Adrenal gland (tissue), 5 donors: ENCODE measurements at regions not wholly inside any gene's neighbourhood (a gene's known extent, or its start where the extent isn't known, plus 50 kb on each side); places are given as distances from the start of the nearest gene placed in this dataset.

ENCODE experiments used
- POLR2A ChIP-seq, 2 donors: fragments of 450-650 bp; IDR thresholded peaks; one replicate each; pipeline ENCODE4 v1.6.1; 2017; ENCODE audit warnings: antibody characterized with exemption in 2 of 2, mild to moderate bottlenecking in 2 of 2, moderate library complexity in 1 of 2
- TF ChIP-seq, protein P1 (sequence below), 6 experiments: fragments of 450-650 bp in 4 of 6; fragments of 200-600 bp in 2 of 6; sonication (generic) in 1 of 6; IDR thresholded peaks; 1 replicate in 5 of 6; 2 replicates in 1 of 6; pipeline versions ENCODE4 v1.5.1 to v1.8.0; 2016 to 2021; ENCODE audit warnings: antibody characterized with exemption in 6 of 6, mild to moderate bottlenecking in 2 of 6, moderate library complexity in 1 of 6
- donor health status: DM: no; HTN: no; CAD: no.

DNA sequence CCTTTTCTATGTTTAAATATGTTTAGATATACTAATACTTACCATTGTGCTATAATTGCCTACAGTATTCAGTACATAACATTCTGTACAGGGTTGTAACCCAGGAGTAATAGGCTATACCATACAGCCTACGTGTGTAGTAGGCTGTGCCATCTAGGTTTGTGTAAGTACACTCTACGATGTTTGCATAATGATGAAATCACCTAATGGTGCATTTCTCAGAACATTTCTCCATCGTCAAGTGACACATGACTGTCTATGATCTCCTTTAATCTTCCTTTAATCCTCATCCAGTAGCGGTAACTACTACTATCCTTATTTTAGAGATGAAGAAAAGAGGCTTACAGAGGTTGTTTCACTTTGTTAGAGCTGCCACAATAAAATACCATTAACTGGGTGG, 369.2 kb downstream of the PLK2 start:
- TF ChIP-seq, protein P1, sequence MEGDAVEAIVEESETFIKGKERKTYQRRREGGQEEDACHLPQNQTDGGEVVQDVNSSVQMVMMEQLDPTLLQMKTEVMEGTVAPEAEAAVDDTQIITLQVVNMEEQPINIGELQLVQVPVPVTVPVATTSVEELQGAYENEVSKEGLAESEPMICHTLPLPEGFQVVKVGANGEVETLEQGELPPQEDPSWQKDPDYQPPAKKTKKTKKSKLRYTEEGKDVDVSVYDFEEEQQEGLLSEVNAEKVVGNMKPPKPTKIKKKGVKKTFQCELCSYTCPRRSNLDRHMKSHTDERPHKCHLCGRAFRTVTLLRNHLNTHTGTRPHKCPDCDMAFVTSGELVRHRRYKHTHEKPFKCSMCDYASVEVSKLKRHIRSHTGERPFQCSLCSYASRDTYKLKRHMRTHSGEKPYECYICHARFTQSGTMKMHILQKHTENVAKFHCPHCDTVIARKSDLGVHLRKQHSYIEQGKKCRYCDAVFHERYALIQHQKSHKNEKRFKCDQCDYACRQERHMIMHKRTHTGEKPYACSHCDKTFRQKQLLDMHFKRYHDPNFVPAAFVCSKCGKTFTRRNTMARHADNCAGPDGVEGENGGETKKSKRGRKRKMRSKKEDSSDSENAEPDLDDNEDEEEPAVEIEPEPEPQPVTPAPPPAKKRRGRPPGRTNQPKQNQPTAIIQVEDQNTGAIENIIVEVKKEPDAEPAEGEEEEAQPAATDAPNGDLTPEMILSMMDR (IDR thresholded peaks at IDR 0.05): no peak
- TF ChIP-seq POLR2A (IDR thresholded peaks at IDR 0.05): no peak
